ENCODE measurements at regions not wholly inside any gene's neighbourhood (a gene's known extent, or its start where the extent isn't known, plus 50 kb on each side); places are given as distances from the start of the nearest gene placed in this dataset.
A peak's percentile ranks its signal among the peaks of the same experiment; 100 is the strongest.

GRCh38 chr14:79989990-79990389 is 221.3 kb downstream of the DIO2 start:
- H3K27me3 ChIP-seq (ENCODE audit: insufficient read depth, low read depth, low read length), result no peaks in the 10 kb centered on the region
- H3K27ac ChIP-seq (ENCODE audit: low read length), result peak overlapping the region; percentile 33
- no peak overlapping the region for H2AFZ ChIP-seq (ENCODE audit: low read depth, low read length)
- no peaks in the 10 kb centered on the region for H4K20me1 ChIP-seq (ENCODE audit: insufficient read depth)
- H3K9ac ChIP-seq (ENCODE audit: low read length), result no peak overlapping the region
- H3K4me2 ChIP-seq (ENCODE audit: low read length), result no peak overlapping the region
- H3F3A ChIP-seq (ENCODE audit: insufficient read depth, low read length, poor library complexity, severe bottlenecking), result no peaks in the 10 kb centered on the region
- no peak overlapping the region for H3K4me3 ChIP-seq (ENCODE audit: low read length)
- H3K9me2 ChIP-seq (ENCODE audit: insufficient read depth, low read length), result no peaks in the 10 kb centered on the region
- no peaks in the 10 kb centered on the region for H3K9me3 ChIP-seq (ENCODE audit: low read length)
- peak; percentile 92 for TF ChIP-seq EP300 (conservative IDR thresholded peaks at IDR 0.05; ENCODE audit: poor library complexity, severe bottlenecking)
- TF ChIP-seq, protein P1, sequence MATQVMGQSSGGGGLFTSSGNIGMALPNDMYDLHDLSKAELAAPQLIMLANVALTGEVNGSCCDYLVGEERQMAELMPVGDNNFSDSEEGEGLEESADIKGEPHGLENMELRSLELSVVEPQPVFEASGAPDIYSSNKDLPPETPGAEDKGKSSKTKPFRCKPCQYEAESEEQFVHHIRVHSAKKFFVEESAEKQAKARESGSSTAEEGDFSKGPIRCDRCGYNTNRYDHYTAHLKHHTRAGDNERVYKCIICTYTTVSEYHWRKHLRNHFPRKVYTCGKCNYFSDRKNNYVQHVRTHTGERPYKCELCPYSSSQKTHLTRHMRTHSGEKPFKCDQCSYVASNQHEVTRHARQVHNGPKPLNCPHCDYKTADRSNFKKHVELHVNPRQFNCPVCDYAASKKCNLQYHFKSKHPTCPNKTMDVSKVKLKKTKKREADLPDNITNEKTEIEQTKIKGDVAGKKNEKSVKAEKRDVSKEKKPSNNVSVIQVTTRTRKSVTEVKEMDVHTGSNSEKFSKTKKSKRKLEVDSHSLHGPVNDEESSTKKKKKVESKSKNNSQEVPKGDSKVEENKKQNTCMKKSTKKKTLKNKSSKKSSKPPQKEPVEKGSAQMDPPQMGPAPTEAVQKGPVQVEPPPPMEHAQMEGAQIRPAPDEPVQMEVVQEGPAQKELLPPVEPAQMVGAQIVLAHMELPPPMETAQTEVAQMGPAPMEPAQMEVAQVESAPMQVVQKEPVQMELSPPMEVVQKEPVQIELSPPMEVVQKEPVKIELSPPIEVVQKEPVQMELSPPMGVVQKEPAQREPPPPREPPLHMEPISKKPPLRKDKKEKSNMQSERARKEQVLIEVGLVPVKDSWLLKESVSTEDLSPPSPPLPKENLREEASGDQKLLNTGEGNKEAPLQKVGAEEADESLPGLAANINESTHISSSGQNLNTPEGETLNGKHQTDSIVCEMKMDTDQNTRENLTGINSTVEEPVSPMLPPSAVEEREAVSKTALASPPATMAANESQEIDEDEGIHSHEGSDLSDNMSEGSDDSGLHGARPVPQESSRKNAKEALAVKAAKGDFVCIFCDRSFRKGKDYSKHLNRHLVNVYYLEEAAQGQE (IDR thresholded peaks at IDR 0.05; ENCODE audit: borderline replicate concordance), result no peak
- no peak for TF ChIP-seq SMC3 (conservative IDR thresholded peaks at IDR 0.05; ENCODE audit: poor library complexity)
- TF ChIP-seq, protein P2, sequence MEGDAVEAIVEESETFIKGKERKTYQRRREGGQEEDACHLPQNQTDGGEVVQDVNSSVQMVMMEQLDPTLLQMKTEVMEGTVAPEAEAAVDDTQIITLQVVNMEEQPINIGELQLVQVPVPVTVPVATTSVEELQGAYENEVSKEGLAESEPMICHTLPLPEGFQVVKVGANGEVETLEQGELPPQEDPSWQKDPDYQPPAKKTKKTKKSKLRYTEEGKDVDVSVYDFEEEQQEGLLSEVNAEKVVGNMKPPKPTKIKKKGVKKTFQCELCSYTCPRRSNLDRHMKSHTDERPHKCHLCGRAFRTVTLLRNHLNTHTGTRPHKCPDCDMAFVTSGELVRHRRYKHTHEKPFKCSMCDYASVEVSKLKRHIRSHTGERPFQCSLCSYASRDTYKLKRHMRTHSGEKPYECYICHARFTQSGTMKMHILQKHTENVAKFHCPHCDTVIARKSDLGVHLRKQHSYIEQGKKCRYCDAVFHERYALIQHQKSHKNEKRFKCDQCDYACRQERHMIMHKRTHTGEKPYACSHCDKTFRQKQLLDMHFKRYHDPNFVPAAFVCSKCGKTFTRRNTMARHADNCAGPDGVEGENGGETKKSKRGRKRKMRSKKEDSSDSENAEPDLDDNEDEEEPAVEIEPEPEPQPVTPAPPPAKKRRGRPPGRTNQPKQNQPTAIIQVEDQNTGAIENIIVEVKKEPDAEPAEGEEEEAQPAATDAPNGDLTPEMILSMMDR (IDR thresholded peaks at IDR 0.05; ENCODE audit: poor library complexity, severe bottlenecking), result no peak
- TF ChIP-seq POLR2AphosphoS5 (IDR thresholded peaks at IDR 0.05), result peak; percentile 58
- TF ChIP-seq RAD21 (conservative IDR thresholded peaks at IDR 0.05), result no peak
- no peak for TF ChIP-seq MXI1 (conservative IDR thresholded peaks at IDR 0.05; ENCODE audit: poor library complexity, severe bottlenecking)
- TF ChIP-seq EZH2 (IDR thresholded peaks at IDR 0.05; ENCODE audit: borderline replicate concordance, insufficient read depth, low read length, poor library complexity, severe bottlenecking), result no peak
- TF ChIP-seq TAF1 (IDR thresholded peaks at IDR 0.05; ENCODE audit: low read depth), result no peak
- no peaks in the 10 kb centered on the region for H3K79me2 ChIP-seq (replicated peaks; ENCODE audit: insufficient read depth, low read length)
- no peaks in the 10 kb centered on the region for H3K36me3 ChIP-seq (ENCODE audit: insufficient read depth, low read length)

GRCh38 chr14:79986251-79986650 is 225.1 kb downstream of the DIO2 start:
- Histone ChIP-seq H3K9me2 (ENCODE audit: insufficient read depth, low read length) (no peaks in the 10 kb centered on the region), H3K9me3 (ENCODE audit: low read length) (no peaks in the 10 kb centered on the region), H2AFZ (ENCODE audit: low read depth, low read length) (no peak overlapping the region), H3K4me2 (ENCODE audit: low read length) (no peak overlapping the region), H3K79me2 (replicated peaks; ENCODE audit: insufficient read depth, low read length) (no peaks in the 10 kb centered on the region), H3K4me3 (ENCODE audit: low read length) (no peak overlapping the region), H3K27ac (ENCODE audit: low read length) (no peak overlapping the region), H3K36me3 (ENCODE audit: insufficient read depth, low read length) (no peaks in the 10 kb centered on the region), H3K27me3 (ENCODE audit: insufficient read depth, low read depth, low read length) (no peaks in the 10 kb centered on the region), H3K9ac (ENCODE audit: low read length) (no peak overlapping the region), H4K20me1 (ENCODE audit: insufficient read depth) (no peaks in the 10 kb centered on the region), H3F3A (ENCODE audit: insufficient read depth, low read length, poor library complexity, severe bottlenecking) (no peaks in the 10 kb centered on the region)
- no peak for TF ChIP-seq TAF1 (IDR thresholded peaks at IDR 0.05; ENCODE audit: low read depth)
- TF ChIP-seq EZH2 (IDR thresholded peaks at IDR 0.05; ENCODE audit: borderline replicate concordance, insufficient read depth, low read length, poor library complexity, severe bottlenecking), result no peak
- no peak for TF ChIP-seq POLR2AphosphoS5 (IDR thresholded peaks at IDR 0.05)
- no peak for TF ChIP-seq RAD21 (conservative IDR thresholded peaks at IDR 0.05)
- TF ChIP-seq, protein P2 (IDR thresholded peaks at IDR 0.05; ENCODE audit: poor library complexity, severe bottlenecking), result no peak
- TF ChIP-seq SMC3 (conservative IDR thresholded peaks at IDR 0.05; ENCODE audit: poor library complexity), result no peak
- TF ChIP-seq EP300 (conservative IDR thresholded peaks at IDR 0.05; ENCODE audit: poor library complexity, severe bottlenecking), result no peak
- no peak for TF ChIP-seq MXI1 (conservative IDR thresholded peaks at IDR 0.05; ENCODE audit: poor library complexity, severe bottlenecking)
- TF ChIP-seq, protein P1 (IDR thresholded peaks at IDR 0.05; ENCODE audit: borderline replicate concordance), result no peak

Data from neural cell (in vitro differentiated cells).